Effector memory CD8-positive, alpha-beta T cell (primary cell): ENCODE measurements at regions not wholly inside any gene's neighbourhood (a gene's known extent, or its start where the extent isn't known, plus 50 kb on each side); places are given as distances from the start of the nearest gene placed in this dataset.
"Not testable (repeated sequence)": the region's sequence is repeated elsewhere in the genome, so short reads cannot be mapped to it uniquely, and the experiment has no call there.

ENCODE experiments used
- ATAC-seq: fragments of 150-1000 bp; cut with Tn5 transposase; replicated peaks from 2 replicates; pipeline ENCODE4 v1.10.0; 2021; ENCODE audit warnings: mild to moderate bottlenecking, moderate library complexity
- DNase-seq, 3 experiments: peaks; one replicate each; pipeline ENCODE4 v3.0.0; 2021
- H3K27ac Mint-ChIP-seq, 2 donors: one replicate each; pipeline ENCODE4 v1.8.0; 2022; ENCODE audit warnings: mild to moderate bottlenecking in 2 of 2, mixed read lengths in 2 of 2, moderate library complexity in 2 of 2
- H3K27me3 Mint-ChIP-seq, 2 donors: one replicate each; pipeline ENCODE4 v1.8.0; 2022; ENCODE audit warnings: mixed read lengths in 2 of 2
- H3K36me3 Mint-ChIP-seq: one replicate; pipeline ENCODE4 v1.8.0; 2022; ENCODE audit warnings: mild to moderate bottlenecking, moderate library complexity, mixed read lengths; ENCODE audit not compliant: insufficient read depth
- H3K4me1 Mint-ChIP-seq, 2 donors: one replicate each; pipeline ENCODE4 v1.8.0; 2022; ENCODE audit warnings: low read depth in 2 of 2, mixed read lengths in 2 of 2
- H3K4me3 Mint-ChIP-seq, 2 donors: one replicate each; pipeline ENCODE4 v1.8.0; 2022; ENCODE audit warnings: mild to moderate bottlenecking in 2 of 2, mixed read lengths in 2 of 2, moderate library complexity in 2 of 2
- H3K9me3 Mint-ChIP-seq, 2 donors: one replicate each; pipeline ENCODE4 v1.8.0; 2022; ENCODE audit warnings: mixed read lengths in 2 of 2

GRCh38 chr15:62403164-62403809, 238.2 kb upstream of the C2CD4B start:
- DNase-seq (no peak), ATAC-seq (no peak)
- no peaks in the 10 kb centered on the region for H3K4me1 Mint-ChIP-seq
- no peaks in the 10 kb centered on the region for H3K9me3 Mint-ChIP-seq
- H3K27ac Mint-ChIP-seq = no peak overlapping the region
- H3K27me3 Mint-ChIP-seq = peaks cover 54 to 82% of the 10 kb centered on the region in 2 donors
- H3K36me3 Mint-ChIP-seq = no peaks in the 10 kb centered on the region
- H3K4me3 Mint-ChIP-seq = no peak overlapping the region

DNA sequence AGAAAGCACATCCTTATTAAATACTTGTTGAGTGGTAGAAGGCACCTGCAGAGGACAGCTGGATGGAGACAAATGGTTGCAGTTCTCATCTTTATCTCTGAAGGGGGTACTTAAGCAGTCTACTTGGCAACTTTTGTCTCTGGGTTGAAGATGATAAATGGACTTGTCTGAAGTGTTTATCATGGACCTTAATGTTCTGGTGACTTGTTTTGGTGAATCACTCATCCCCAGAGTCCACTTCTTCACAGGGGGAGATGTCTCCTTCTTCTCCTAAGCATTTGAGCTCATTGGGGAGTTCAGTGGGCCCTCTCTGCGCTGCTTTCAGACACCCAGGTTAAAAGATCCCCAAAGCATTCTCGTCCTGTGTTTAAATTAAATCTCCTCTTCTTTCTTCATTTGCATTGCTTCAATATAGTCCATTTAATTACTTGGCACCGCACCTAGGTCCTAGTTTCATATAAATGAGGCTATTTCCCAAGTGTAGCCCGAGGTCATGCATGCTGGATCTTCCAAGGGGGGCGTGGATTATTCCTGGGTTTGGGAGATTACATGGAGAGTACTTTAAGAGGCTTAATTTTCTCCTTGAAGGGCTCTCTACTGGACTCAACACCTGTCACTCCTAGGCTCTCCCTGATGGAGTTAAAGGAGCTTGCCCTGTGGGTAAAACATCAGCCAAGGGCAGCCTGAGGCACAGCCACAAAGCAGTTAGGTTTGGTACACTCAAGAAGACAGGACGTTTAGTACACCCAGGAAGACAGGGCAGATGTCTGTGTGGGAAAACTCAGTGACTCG, 239.3 kb upstream of the C2CD4B start:
- H3K4me1 Mint-ChIP-seq = no peaks in the 10 kb centered on the region
- DNase-seq = no peak
- no peaks in the 10 kb centered on the region for H3K9me3 Mint-ChIP-seq
- ATAC-seq = no peak
- H3K27me3 Mint-ChIP-seq = peaks cover 54 to 76% of the 10 kb centered on the region in 2 donors
- no peak overlapping the region for H3K4me3 Mint-ChIP-seq
- no peaks in the 10 kb centered on the region for H3K36me3 Mint-ChIP-seq
- H3K27ac Mint-ChIP-seq = no peak overlapping the region

GRCh38 chr15:62406305-62406891, 241.3 kb upstream of the C2CD4B start:
- Mint-ChIP-seq H3K27ac (no peak overlapping the region), H3K4me3 (no peak overlapping the region), H3K9me3 (no peaks in the 10 kb centered on the region), H3K4me1 (no peaks in the 10 kb centered on the region), H3K36me3 (no peaks in the 10 kb centered on the region), H3K27me3 (peaks cover 54 to 73% of the 10 kb centered on the region in 2 donors)
- DNase-seq = no peak
- no peak for ATAC-seq

- Mint-ChIP-seq H3K9me3 (no peaks in the 10 kb centered on the region), H3K36me3 (no peaks in the 10 kb centered on the region), H3K27me3 (peaks cover 46 to 73% of the 10 kb centered on the region in 2 donors), H3K4me3 (no peak overlapping the region), H3K4me1 (no peaks in the 10 kb centered on the region), H3K27ac (no peak overlapping the region)
- DNase-seq = no peak
- no peak for ATAC-seq
Observed at GRCh38 chr15:62407216-62407615, 242.1 kb upstream of the C2CD4B start.

GRCh38 chr15:62407962-62408361, 242.9 kb upstream of the C2CD4B start:
- ATAC-seq = no peak
- Mint-ChIP-seq H3K36me3 (no peaks in the 10 kb centered on the region), H3K4me3 (no peak overlapping the region), H3K4me1 (no peaks in the 10 kb centered on the region), H3K27ac (no peak overlapping the region), H3K9me3 (no peaks in the 10 kb centered on the region), H3K27me3 (peaks cover 48 to 73% of the 10 kb centered on the region in 2 donors)
- DNase-seq = no peak

DNA sequence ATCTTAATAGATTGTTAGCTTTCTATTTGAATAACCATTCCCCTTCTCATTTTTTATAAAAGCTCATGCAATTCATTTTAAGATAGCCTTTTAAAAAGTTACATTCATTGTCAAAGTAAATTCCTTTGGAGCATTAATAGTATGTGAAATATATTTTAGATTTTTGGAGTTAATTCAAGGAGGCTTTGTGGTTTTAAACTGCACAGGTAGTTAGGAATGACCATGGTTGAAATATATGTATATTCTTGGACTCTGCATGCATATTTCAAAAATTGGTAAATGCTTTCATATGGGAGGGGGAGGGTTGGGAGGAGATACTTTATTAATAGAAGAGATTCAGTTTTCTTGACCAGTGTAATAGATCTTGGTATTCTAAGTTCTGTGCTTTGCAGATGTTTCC, 244.4 kb upstream of the C2CD4B start:
- DNase-seq (no peak), ATAC-seq (no peak)
- no peak overlapping the region for H3K27ac Mint-ChIP-seq
- no peaks in the 10 kb centered on the region for H3K9me3 Mint-ChIP-seq
- H3K4me1 Mint-ChIP-seq = no peaks in the 10 kb centered on the region
- no peak overlapping the region for H3K4me3 Mint-ChIP-seq
- peaks cover 38 to 68% of the 10 kb centered on the region in 2 donors for H3K27me3 Mint-ChIP-seq
- H3K36me3 Mint-ChIP-seq = no peaks in the 10 kb centered on the region

DNA sequence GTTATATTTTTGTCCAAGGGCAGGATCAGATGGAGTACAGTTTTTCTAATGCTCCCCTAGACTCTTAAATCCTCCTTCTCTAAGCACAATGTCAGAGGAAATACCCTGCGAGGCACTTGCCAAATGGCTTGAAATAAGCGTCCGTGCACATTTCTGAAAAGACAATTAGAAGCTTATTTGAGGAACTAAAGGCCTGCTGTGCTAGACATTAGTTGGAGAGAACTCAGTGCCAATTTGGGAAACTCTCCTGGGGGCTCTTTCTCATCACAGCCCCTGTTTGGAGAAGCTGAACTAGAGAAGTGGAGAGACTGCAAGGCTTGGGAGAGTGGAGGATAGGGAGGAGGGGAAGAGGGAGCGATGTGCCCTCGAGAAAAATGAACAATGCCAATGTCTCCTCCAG, 247.6 kb upstream of the C2CD4B start:
- H3K27me3 Mint-ChIP-seq = peaks cover 23 to 63% of the 10 kb centered on the region in 2 donors
- no peaks in the 10 kb centered on the region for H3K9me3 Mint-ChIP-seq
- no peak for DNase-seq

GRCh38 chr15:62413153-62413552, 248.1 kb upstream of the C2CD4B start:
- no peaks in the 10 kb centered on the region for H3K9me3 Mint-ChIP-seq
- no peak overlapping the region for H3K4me3 Mint-ChIP-seq
- H3K27me3 Mint-ChIP-seq = peaks cover 23 to 67% of the 10 kb centered on the region in 2 donors
- ATAC-seq (no peak), DNase-seq (no peak)
- no peaks in the 10 kb centered on the region for H3K36me3 Mint-ChIP-seq
- H3K4me1 Mint-ChIP-seq = no peaks in the 10 kb centered on the region
- no peak overlapping the region for H3K27ac Mint-ChIP-seq

More for the DNA sequence above, 247.6 kb upstream of the C2CD4B start:
- Mint-ChIP-seq H3K27ac (no peak overlapping the region), H3K36me3 (no peaks in the 10 kb centered on the region), H3K4me1 (no peaks in the 10 kb centered on the region), H3K4me3 (no peak overlapping the region)
- no peak for ATAC-seq

GRCh38 chr15:62413786-62414185, 248.7 kb upstream of the C2CD4B start:
- H3K36me3 Mint-ChIP-seq = no peaks in the 10 kb centered on the region
- H3K4me3 Mint-ChIP-seq = no peak overlapping the region
- ATAC-seq (no peak), DNase-seq (no peak)
- H3K4me1 Mint-ChIP-seq = no peaks in the 10 kb centered on the region
- H3K27ac Mint-ChIP-seq = no peak overlapping the region
- H3K27me3 Mint-ChIP-seq = peaks cover 23 to 67% of the 10 kb centered on the region in 2 donors
- no peaks in the 10 kb centered on the region for H3K9me3 Mint-ChIP-seq

- Mint-ChIP-seq H3K27me3 (peaks cover 21 to 62% of the 10 kb centered on the region in 2 donors), H3K36me3 (no peaks in the 10 kb centered on the region), H3K9me3 (no peaks in the 10 kb centered on the region), H3K4me1 (no peaks in the 10 kb centered on the region), H3K4me3 (no peak overlapping the region), H3K27ac (no peak overlapping the region)
- no peak for DNase-seq
- ATAC-seq = no peak
Observed at GRCh38 chr15:62415498-62415897, 250.4 kb upstream of the C2CD4B start.

- DNase-seq = no peak
- H3K27ac Mint-ChIP-seq = no peak overlapping the region
- peaks cover 18 to 52% of the 10 kb centered on the region in 2 donors for H3K27me3 Mint-ChIP-seq
- ATAC-seq = no peak
- H3K4me1 Mint-ChIP-seq = no peaks in the 10 kb centered on the region
- H3K4me3 Mint-ChIP-seq = no peak overlapping the region
- no peaks in the 10 kb centered on the region for H3K36me3 Mint-ChIP-seq
- H3K9me3 Mint-ChIP-seq = no peaks in the 10 kb centered on the region
Observed at GRCh38 chr15:62416526-62416925, 251.4 kb upstream of the C2CD4B start.

DNA sequence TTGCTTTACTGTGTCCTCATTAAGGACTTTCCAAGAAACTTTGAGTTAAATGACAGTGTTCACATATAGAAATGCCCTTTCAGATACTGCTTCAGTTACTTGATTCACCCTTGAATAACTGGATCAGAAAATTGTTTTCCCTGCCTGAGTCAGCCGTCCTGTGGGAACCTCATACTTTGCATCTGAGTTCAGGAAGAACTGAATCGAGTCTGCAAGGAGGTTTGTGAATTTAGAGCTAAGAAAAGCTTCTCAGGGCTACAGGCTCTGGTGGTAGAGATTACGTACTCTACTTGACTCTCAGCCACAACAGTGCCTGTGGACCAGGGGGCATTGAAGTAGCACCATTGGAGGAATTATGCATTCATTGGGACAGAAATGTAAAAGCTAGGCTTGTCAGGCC, 252.4 kb upstream of the C2CD4B start:
- Mint-ChIP-seq H3K9me3 (no peaks in the 10 kb centered on the region), H3K36me3 (no peaks in the 10 kb centered on the region), H3K4me3 (no peak overlapping the region), H3K4me1 (no peaks in the 10 kb centered on the region), H3K27me3 (peaks cover 16 to 42% of the 10 kb centered on the region in 2 donors), H3K27ac (no peak overlapping the region)
- DNase-seq = no peak
- no peak for ATAC-seq

GRCh38 chr15:62418496-62418895, 253.4 kb upstream of the C2CD4B start:
- peaks cover 7 to 34% of the 10 kb centered on the region in 2 donors for H3K27me3 Mint-ChIP-seq
- DNase-seq, ATAC-seq, H3K4me1 Mint-ChIP-seq, H3K27ac Mint-ChIP-seq, H3K9me3 Mint-ChIP-seq, H3K36me3 Mint-ChIP-seq, H3K4me3 Mint-ChIP-seq: not testable (repeated sequence)

- H3K9me3 Mint-ChIP-seq = no peaks in the 10 kb centered on the region
- H3K4me3 Mint-ChIP-seq = no peak overlapping the region
- no peaks in the 10 kb centered on the region for H3K36me3 Mint-ChIP-seq
- DNase-seq (no peak), ATAC-seq (no peak)
- no peaks in the 10 kb centered on the region for H3K4me1 Mint-ChIP-seq
- no peak overlapping the region for H3K27ac Mint-ChIP-seq
- peaks cover 7 to 28% of the 10 kb centered on the region in 2 donors for H3K27me3 Mint-ChIP-seq
Observed at GRCh38 chr15:62419192-62419591, 254.1 kb upstream of the C2CD4B start.
